ENCODE measurements at regions not wholly inside any gene's neighbourhood (a gene's known extent, or its start where the extent isn't known, plus 50 kb on each side); places are given as distances from the start of the nearest gene placed in this dataset.

- TF ChIP-seq POLR2A (IDR thresholded peaks at IDR 0.05) (no peak), CTCF (IDR thresholded peaks at IDR 0.05) (no peak)
- 82 to 90% methylated on average over 1 of the region's 1 CpG for WGBS, 2 donors
- no peak overlapping the region for H3K4me3 ChIP-seq (ENCODE audit: low read depth, poor library complexity, severe bottlenecking)
- intact Hi-C loops (cut with DNase I; ENCODE audit: low total_unique reads): no loop called here
- no peak for DNase-seq (ENCODE audit: low spot score in 2 of 2)
Observed at GRCh38 chr4:125705681-125706080, 390.9 kb downstream of the FAT4 start.

- WGBS, 2 donors: 96 to 98% methylated on average over 17 of the region's 17 CpGs
- no peak for TF ChIP-seq POLR2A (IDR thresholded peaks at IDR 0.05)
- DNase-seq (ENCODE audit: low spot score in 2 of 2): no peak
- no peak overlapping the region for H3K4me3 ChIP-seq (ENCODE audit: low read depth, poor library complexity, severe bottlenecking)
- intact Hi-C loops (cut with DNase I; ENCODE audit: low total_unique reads): no loop called here
Observed at GRCh38 chr4:125707397-125707796, 392.6 kb downstream of the FAT4 start.

GRCh38 chr4:125710766-125711165 lies 396.0 kb downstream of the FAT4 start:
- intact Hi-C loops (cut with DNase I; ENCODE audit: low total_unique reads): no loop called here
- no peak for DNase-seq (ENCODE audit: low spot score in 2 of 2)
- H3K4me3 ChIP-seq (ENCODE audit: low read depth, poor library complexity, severe bottlenecking): no peak overlapping the region
- TF ChIP-seq POLR2A (IDR thresholded peaks at IDR 0.05) (no peak), CTCF (IDR thresholded peaks at IDR 0.05) (no peak)

GRCh38 chr4:125714049-125714448 lies 399.3 kb downstream of the FAT4 start:
- intact Hi-C loops (cut with DNase I; ENCODE audit: low total_unique reads): no loop called here
- no peak overlapping the region for H3K4me3 ChIP-seq (ENCODE audit: low read depth, poor library complexity, severe bottlenecking)
- DNase-seq (ENCODE audit: low spot score in 2 of 2): no peak
- TF ChIP-seq CTCF (IDR thresholded peaks at IDR 0.05): no peak
- TF ChIP-seq POLR2A (IDR thresholded peaks at IDR 0.05): no peak
- WGBS, 2 donors: 89 to 94% methylated on average over 3 of the region's 3 CpGs

GRCh38 chr4:125714845-125715244 lies 400.1 kb downstream of the FAT4 start:
- TF ChIP-seq POLR2A (IDR thresholded peaks at IDR 0.05) (no peak), CTCF (IDR thresholded peaks at IDR 0.05) (no peak)
- intact Hi-C loops (cut with DNase I; ENCODE audit: low total_unique reads): no loop called here
- no peak for DNase-seq (ENCODE audit: low spot score in 2 of 2)
- no peak overlapping the region for H3K4me3 ChIP-seq (ENCODE audit: low read depth, poor library complexity, severe bottlenecking)

- intact Hi-C loops (cut with DNase I; ENCODE audit: low total_unique reads): no loop called here
- DNase-seq (ENCODE audit: low spot score in 2 of 2): no peak
- no peak overlapping the region for H3K4me3 ChIP-seq (ENCODE audit: low read depth, poor library complexity, severe bottlenecking)
- WGBS, 2 donors: 81 to 89% methylated on average over 2 of the region's 2 CpGs
- TF ChIP-seq CTCF (IDR thresholded peaks at IDR 0.05) (no peak), POLR2A (IDR thresholded peaks at IDR 0.05) (no peak)
Observed at GRCh38 chr4:125719987-125720386, 405.2 kb downstream of the FAT4 start.

Measured in lower leg skin (tissue), 4 donors.